GM19372 (cell line): ENCODE measurements at regions not wholly inside any gene's neighbourhood (a gene's known extent, or its start where the extent isn't known, plus 50 kb on each side); places are given as distances from the start of the nearest gene placed in this dataset.

Experiments used
- ATAC-seq: cut with Tn5 transposase; IDR thresholded peaks from one replicate; pipeline ENCODE4 v1.9.1; 2021; ENCODE audit warnings: mild to moderate bottlenecking, low read depth, moderate library complexity; ENCODE audit not compliant: unreplicated experiment

- ATAC-seq = no peak
These were observed 56.9 kb upstream of the TMEM178A start for GRCh38 chr2:39608686-39609441.

GRCh38 chr2:39609917-39610316, 55.8 kb upstream of the TMEM178A start:
- ATAC-seq = no peak

- ATAC-seq = no peak
These were observed 50.0 kb upstream of the TMEM178A start for GRCh38 chr2:39615675-39616074.
